ENCODE measurements at regions not wholly inside any gene's neighbourhood (a gene's known extent, or its start where the extent isn't known, plus 50 kb on each side); places are given as distances from the start of the nearest gene placed in this dataset.

DNA sequence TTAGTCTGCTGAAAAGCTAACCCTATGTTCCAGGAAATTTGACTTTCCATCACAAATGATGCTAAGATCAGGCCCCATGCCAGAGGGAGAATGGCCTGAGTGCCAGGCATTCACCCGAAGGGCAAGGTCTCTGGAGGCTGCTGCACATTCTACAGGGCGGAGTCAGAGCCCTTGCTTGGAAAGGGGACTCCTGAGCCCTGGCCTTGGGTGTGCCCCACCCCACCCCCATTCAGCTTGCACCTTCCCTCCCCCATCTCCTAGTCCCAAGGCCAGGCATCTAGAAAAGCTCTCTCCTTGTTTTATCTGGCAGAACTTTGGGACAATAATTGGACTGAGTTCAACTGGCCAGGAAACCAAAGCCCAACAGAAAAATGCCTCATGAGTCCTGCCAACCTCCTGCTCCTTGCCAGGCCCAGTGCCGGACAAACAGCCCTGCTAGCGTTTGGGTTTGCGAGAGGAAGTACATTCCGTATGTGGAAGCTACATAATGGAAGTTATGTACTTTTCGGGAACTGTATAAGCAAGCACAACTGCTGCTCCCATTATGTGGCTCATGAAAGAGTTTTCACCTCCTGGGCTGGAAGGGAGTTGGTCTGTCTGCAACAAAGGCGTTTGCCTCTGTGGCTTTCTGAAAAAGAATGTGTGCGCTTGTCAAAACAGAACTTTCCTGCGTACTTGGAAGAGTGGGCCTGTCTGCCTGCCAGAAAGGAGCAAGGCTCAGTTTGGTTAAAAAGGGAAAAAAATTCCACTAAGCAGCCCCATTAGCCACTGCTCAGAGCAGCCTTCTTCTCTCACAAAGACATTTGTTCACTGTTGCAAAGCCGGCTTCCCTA lies 321.5 kb upstream of the CTNNB1 start:
- peaks cover 0 to 7% (median 0%) of the 10 kb centered on the region in 12 donors for H3K9me3 ChIP-seq
- peak; percentile 90 to 93 (median 92) for ATAC-seq
- H3K36me3 ChIP-seq, result no peaks in the 10 kb centered on the region
- H3K27me3 ChIP-seq, result no peaks in the 10 kb centered on the region
- peak; percentile 71 to 84 (median 79) for DNase-seq
- peak overlapping the region; percentile 13 to 88 (median 74) for H3K27ac ChIP-seq
- 10 to 23% (median 13%) methylated on average over 10 to 11 of the region's 11 CpGs for WGBS, 4 donors
- TF ChIP-seq, protein P1, sequence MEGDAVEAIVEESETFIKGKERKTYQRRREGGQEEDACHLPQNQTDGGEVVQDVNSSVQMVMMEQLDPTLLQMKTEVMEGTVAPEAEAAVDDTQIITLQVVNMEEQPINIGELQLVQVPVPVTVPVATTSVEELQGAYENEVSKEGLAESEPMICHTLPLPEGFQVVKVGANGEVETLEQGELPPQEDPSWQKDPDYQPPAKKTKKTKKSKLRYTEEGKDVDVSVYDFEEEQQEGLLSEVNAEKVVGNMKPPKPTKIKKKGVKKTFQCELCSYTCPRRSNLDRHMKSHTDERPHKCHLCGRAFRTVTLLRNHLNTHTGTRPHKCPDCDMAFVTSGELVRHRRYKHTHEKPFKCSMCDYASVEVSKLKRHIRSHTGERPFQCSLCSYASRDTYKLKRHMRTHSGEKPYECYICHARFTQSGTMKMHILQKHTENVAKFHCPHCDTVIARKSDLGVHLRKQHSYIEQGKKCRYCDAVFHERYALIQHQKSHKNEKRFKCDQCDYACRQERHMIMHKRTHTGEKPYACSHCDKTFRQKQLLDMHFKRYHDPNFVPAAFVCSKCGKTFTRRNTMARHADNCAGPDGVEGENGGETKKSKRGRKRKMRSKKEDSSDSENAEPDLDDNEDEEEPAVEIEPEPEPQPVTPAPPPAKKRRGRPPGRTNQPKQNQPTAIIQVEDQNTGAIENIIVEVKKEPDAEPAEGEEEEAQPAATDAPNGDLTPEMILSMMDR (IDR thresholded peaks at IDR 0.05), result peak in 1 of 12 donors; percentile 9
- no peak for TF ChIP-seq POLR2A (IDR thresholded peaks at IDR 0.05)
- intact Hi-C loops (cut with DNase I), result loop anchor here in 6 of 10 donors (1.0 to 10.0 kb wide), 12 partner anchors 94 to 327 kb away; partner anchors contain the start of gene CTNNB1 (in 5 of the 6)
- peak overlapping the region in 1 of 12 donors; percentile 17 for H3K4me3 ChIP-seq
- H3K4me1 ChIP-seq, result peaks cover 4 to 38% (median 28%) of the 10 kb centered on the region in 12 donors

DNA sequence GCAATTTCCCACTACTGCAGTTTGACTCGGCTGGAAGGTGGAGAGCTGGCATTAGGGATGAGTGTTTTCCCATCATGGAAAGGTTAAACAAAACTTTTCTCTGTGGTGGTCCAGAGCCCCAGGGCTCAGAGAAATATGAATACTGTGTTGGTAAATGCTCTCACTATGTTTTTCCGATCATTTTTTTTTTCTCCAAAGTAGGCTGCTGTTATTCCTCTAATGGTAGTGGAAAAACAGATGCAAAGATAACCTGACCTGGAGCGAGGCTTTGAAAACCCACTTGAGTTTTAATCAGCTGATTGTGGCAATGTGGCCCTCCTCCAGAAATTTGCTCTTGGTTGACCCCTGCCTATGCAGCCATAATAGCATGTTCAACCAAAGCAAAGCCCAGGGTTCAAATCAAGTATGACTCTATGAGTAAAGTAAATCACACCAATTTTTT lies 320.8 kb upstream of the CTNNB1 start:
- Histone ChIP-seq H3K27me3 (no peaks in the 10 kb centered on the region), H3K4me3 (peak overlapping the region in 1 of 12 donors; percentile 17), H3K9me3 (peaks cover 0 to 7% (median 0%) of the 10 kb centered on the region in 12 donors), H3K27ac (peak overlapping the region; percentile 13 to 88 (median 74)), H3K4me1 (peaks cover 4 to 38% (median 28%) of the 10 kb centered on the region in 12 donors), H3K36me3 (no peaks in the 10 kb centered on the region)
- 7 to 19% (median 12%) methylated on average over 3 of the region's 3 CpGs for WGBS, 4 donors
- intact Hi-C loops (cut with DNase I), result loop anchor here in 6 of 10 donors (1.0 to 10.0 kb wide), 12 partner anchors 94 to 326 kb away; partner anchors contain the start of gene CTNNB1 (in 4 of the 6)
- DNase-seq (no peak), ATAC-seq (peak in 1 of 4 donors; percentile 3)
- TF ChIP-seq, protein P1 (IDR thresholded peaks at IDR 0.05), result no peak
- no peak for TF ChIP-seq POLR2A (IDR thresholded peaks at IDR 0.05)

GRCh38 chr3:40885430-40885829 lies 313.9 kb upstream of the CTNNB1 start:
- DNase-seq (peak in 4 of 5 donors; percentile 18 to 67 (median 47)), ATAC-seq (peak; percentile 71 to 89 (median 80))
- Histone ChIP-seq H3K9me3 (peaks cover 0 to 7% (median 0%) of the 10 kb centered on the region in 12 donors), H3K4me3 (no peak overlapping the region), H3K4me1 (peaks cover 0 to 17% (median 3%) of the 10 kb centered on the region in 12 donors), H3K27ac (no peak overlapping the region), H3K27me3 (no peaks in the 10 kb centered on the region), H3K36me3 (no peaks in the 10 kb centered on the region)
- TF ChIP-seq, protein P1 (IDR thresholded peaks at IDR 0.05), result no peak
- no peak for TF ChIP-seq POLR2A (IDR thresholded peaks at IDR 0.05)
- intact Hi-C loops (cut with DNase I), result no loop called here
- 64 to 80% (median 66%) methylated on average over 5 of the region's 5 CpGs for WGBS, 4 donors

Data from heart left ventricle (tissue), 16 donors.